SK-N-SH treated with all-trans-retinoic acid at 6 μM for 48 hours (cell line): ENCODE measurements at regions not wholly inside any gene's neighbourhood (a gene's known extent, or its start where the extent isn't known, plus 50 kb on each side); places are given as distances from the start of the nearest gene placed in this dataset.

ENCODE experiments used
- ATAC-seq: fragments of 200-7000 bp; cut with Tn5 transposase; 3 replicates; pipeline ENCODE4 v1.9.1; 2020; ENCODE audit warnings: mild to moderate bottlenecking, moderate library complexity
- ARNTL ChIP-seq: fragments of 450-650 bp; formaldehyde crosslinking; IDR thresholded peaks from 2 replicates; pipeline ENCODE4 v1.5.0; 2020; ENCODE audit warnings: low read depth, mild to moderate bottlenecking, moderate library complexity, borderline replicate concordance
- CREB5 ChIP-seq: fragments of 250-450 bp; sonication (Bioruptor Pico); IDR thresholded peaks from 2 replicates; pipeline ENCODE4 v1.5.1; 2020; ENCODE audit warnings: low read depth, mild to moderate bottlenecking, moderate library complexity
- CSDC2 ChIP-seq: fragments of 250-450 bp; sonication (Bioruptor Pico); IDR thresholded peaks from 2 replicates; pipeline ENCODE4 v1.5.0; 2020; ENCODE audit warnings: mild to moderate bottlenecking, moderate library complexity
- GLIS3 ChIP-seq: fragments of 250-450 bp; sonication (Bioruptor Pico); IDR thresholded peaks from 2 replicates; pipeline ENCODE4 v1.5.0; 2020; ENCODE audit warnings: mild to moderate bottlenecking, moderate library complexity
- ISL1 ChIP-seq: fragments of 250-450 bp; sonication (Bioruptor Pico); IDR thresholded peaks from 2 replicates; pipeline ENCODE4 v2.1.2; 2022; ENCODE audit warnings: mild to moderate bottlenecking, moderate library complexity
- OSR1 ChIP-seq: fragments of 250-450 bp; sonication (Bioruptor Pico); IDR thresholded peaks from 2 replicates; pipeline ENCODE4 v1.8.0; 2022; ENCODE audit warnings: moderate library complexity, mild to moderate bottlenecking, inconsistent platforms
- PATZ1 ChIP-seq: fragments of 250-450 bp; sonication (Bioruptor Pico); IDR thresholded peaks from 2 replicates; pipeline ENCODE4 v1.8.0; 2020; ENCODE audit warnings: mild to moderate bottlenecking, moderate library complexity, borderline replicate concordance
- POU6F1 ChIP-seq: fragments of 250-450 bp; sonication (Bioruptor Pico); IDR thresholded peaks from 2 replicates; pipeline ENCODE4 v1.8.0; 2021; ENCODE audit warnings: low read depth, mild to moderate bottlenecking, moderate library complexity, borderline replicate concordance
- RARB ChIP-seq: fragments of 250-450 bp; sonication (Bioruptor Pico); IDR thresholded peaks from 2 replicates; pipeline ENCODE4 v1.8.0; 2021; ENCODE audit warnings: mild to moderate bottlenecking, moderate library complexity
- SNAI2 ChIP-seq: fragments of 250-450 bp; sonication (Bioruptor Pico); IDR thresholded peaks from 2 replicates; pipeline ENCODE4 v1.5.0; 2020; ENCODE audit warnings: mild to moderate bottlenecking, moderate library complexity
- TCF4 ChIP-seq: fragments of 250-450 bp; sonication (Bioruptor Pico); IDR thresholded peaks from 2 replicates; pipeline ENCODE4 v1.8.0; 2021; ENCODE audit warnings: mild to moderate bottlenecking, moderate library complexity, borderline replicate concordance
- TOX ChIP-seq: fragments of 250-450 bp; sonication (Bioruptor Pico); IDR thresholded peaks from 2 replicates; pipeline ENCODE4 v1.8.0; 2021; ENCODE audit warnings: mild to moderate bottlenecking, moderate library complexity, borderline replicate concordance
- ZC3H10 ChIP-seq: fragments of 250-450 bp; sonication (Bioruptor Pico); IDR thresholded peaks from 2 replicates; pipeline ENCODE4 v1.5.1; 2021; ENCODE audit warnings: mild to moderate bottlenecking, moderate library complexity
- ZFP3 ChIP-seq: fragments of 250-450 bp; sonication (Bioruptor Pico); IDR thresholded peaks from 2 replicates; pipeline ENCODE4 v1.5.0; 2020; ENCODE audit warnings: mild to moderate bottlenecking, moderate library complexity
- ZFP30 ChIP-seq: fragments of 450-650 bp; formaldehyde crosslinking; IDR thresholded peaks from 2 replicates; pipeline ENCODE4 v1.5.0; 2022; ENCODE audit warnings: mild to moderate bottlenecking, moderate library complexity
- ZNF565 ChIP-seq: fragments of 450-650 bp; formaldehyde crosslinking; conservative IDR thresholded peaks from 2 replicates; pipeline ENCODE4 v1.5.0; 2020; ENCODE audit warnings: low read depth, mild to moderate bottlenecking, moderate library complexity
- ZNF70 ChIP-seq: fragments of 450-650 bp; formaldehyde crosslinking; IDR thresholded peaks from 2 replicates; pipeline ENCODE4 v1.5.0; 2020; ENCODE audit warnings: mild to moderate bottlenecking, moderate library complexity
- ZNF8 ChIP-seq: fragments of 450-650 bp; formaldehyde crosslinking; IDR thresholded peaks from 2 replicates; pipeline ENCODE4 v1.5.0; 2020; ENCODE audit warnings: mild to moderate bottlenecking, moderate library complexity
- TF ChIP-seq, protein P1 (sequence below): fragments of 250-450 bp; sonication (Bioruptor Pico); IDR thresholded peaks from 2 replicates; pipeline ENCODE4 v1.5.1; 2021; ENCODE audit warnings: mild to moderate bottlenecking, moderate library complexity
- TF ChIP-seq, protein P2 (sequence below): fragments of 250-450 bp; sonication (Bioruptor Pico); IDR thresholded peaks from 2 replicates; pipeline ENCODE4 v1.5.0; 2020; ENCODE audit warnings: mild to moderate bottlenecking, moderate library complexity

GRCh38 chr4:38567457-38567856 is 96.5 kb upstream of the KLF3 start (continued):
- TF ChIP-seq, protein P1, sequence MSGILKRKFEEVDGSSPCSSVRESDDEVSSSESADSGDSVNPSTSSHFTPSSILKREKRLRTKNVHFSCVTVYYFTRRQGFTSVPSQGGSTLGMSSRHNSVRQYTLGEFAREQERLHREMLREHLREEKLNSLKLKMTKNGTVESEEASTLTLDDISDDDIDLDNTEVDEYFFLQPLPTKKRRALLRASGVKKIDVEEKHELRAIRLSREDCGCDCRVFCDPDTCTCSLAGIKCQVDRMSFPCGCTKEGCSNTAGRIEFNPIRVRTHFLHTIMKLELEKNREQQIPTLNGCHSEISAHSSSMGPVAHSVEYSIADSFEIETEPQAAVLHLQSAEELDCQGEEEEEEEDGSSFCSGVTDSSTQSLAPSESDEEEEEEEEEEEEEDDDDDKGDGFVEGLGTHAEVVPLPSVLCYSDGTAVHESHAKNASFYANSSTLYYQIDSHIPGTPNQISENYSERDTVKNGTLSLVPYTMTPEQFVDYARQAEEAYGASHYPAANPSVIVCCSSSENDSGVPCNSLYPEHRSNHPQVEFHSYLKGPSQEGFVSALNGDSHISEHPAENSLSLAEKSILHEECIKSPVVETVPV (CRISPR knock-in tag) = no peak
- TF ChIP-seq ZNF565 (CRISPR knock-in tag) (no peak), OSR1 (CRISPR knock-in tag) (no peak), CREB5 (CRISPR knock-in tag) (no peak), ZC3H10 (no peak), ZFP3 (CRISPR knock-in tag) (no peak), RARB (CRISPR knock-in tag) (no peak), TOX (CRISPR knock-in tag) (no peak), ZNF70 (CRISPR knock-in tag) (no peak), CSDC2 (CRISPR knock-in tag) (no peak), ISL1 (CRISPR knock-in tag) (no peak), ZFP30 (no peak), TCF4 (CRISPR knock-in tag) (no peak), SNAI2 (no peak), POU6F1 (CRISPR knock-in tag) (no peak)

DNA sequence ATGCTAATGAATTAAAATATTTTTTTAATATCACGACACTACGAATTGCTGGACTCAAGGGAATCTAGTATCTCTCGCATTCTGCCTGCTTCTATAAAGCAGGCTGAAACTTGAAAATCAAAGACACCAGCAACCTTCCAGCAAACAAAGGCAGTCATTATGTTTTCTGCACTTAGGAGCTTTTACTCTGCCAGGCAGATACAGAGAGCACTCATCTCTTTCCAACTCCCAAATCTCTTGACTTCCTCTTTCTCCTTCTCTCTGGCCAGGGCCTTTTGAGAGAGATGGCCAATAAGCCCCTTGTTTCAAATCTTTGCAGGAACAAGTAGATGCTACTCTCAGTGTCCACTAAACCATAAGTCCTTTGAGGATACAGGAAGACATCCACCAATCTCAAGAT is 95.2 kb upstream of the KLF3 start:
- no peak for TF ChIP-seq SNAI2
- TF ChIP-seq GLIS3 = no peak
- ATAC-seq = no peak

DNA sequence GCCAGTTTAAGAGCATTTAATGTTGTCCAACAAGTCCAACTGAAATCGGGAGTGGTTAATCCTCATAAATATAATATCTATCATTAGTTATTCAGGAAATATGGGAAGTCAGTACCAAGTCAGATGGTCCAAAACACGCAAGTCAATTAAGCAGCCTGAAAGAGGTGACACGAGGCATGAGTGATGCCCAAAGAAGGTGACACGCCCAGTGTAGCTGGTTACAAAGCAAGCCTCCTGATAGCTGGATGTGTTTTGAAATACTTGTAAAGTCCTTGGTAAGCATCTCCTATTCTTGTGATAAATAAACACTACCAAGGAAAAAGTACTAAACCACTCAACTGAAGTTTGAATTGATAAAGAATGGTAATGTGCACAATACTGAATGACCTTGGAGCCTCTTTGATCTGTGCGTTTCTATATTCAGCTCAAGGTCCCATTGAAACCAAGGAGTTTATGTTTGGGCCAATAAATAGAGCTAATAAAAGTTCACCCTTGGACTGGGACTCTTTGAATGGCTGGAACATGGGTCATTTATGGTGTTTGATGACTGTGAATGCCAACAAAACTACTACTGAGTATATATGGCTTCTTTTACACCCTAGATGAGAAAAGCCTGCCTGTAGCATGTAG is 93.2 kb upstream of the KLF3 start:
- no peak for TF ChIP-seq ZFP3 (CRISPR knock-in tag)
- TF ChIP-seq ZNF70 (CRISPR knock-in tag) = no peak
- TF ChIP-seq ARNTL (CRISPR knock-in tag) = no peak
- no peak for TF ChIP-seq CSDC2 (CRISPR knock-in tag)
- no peak for TF ChIP-seq TCF4 (CRISPR knock-in tag)
- TF ChIP-seq, protein P2, sequence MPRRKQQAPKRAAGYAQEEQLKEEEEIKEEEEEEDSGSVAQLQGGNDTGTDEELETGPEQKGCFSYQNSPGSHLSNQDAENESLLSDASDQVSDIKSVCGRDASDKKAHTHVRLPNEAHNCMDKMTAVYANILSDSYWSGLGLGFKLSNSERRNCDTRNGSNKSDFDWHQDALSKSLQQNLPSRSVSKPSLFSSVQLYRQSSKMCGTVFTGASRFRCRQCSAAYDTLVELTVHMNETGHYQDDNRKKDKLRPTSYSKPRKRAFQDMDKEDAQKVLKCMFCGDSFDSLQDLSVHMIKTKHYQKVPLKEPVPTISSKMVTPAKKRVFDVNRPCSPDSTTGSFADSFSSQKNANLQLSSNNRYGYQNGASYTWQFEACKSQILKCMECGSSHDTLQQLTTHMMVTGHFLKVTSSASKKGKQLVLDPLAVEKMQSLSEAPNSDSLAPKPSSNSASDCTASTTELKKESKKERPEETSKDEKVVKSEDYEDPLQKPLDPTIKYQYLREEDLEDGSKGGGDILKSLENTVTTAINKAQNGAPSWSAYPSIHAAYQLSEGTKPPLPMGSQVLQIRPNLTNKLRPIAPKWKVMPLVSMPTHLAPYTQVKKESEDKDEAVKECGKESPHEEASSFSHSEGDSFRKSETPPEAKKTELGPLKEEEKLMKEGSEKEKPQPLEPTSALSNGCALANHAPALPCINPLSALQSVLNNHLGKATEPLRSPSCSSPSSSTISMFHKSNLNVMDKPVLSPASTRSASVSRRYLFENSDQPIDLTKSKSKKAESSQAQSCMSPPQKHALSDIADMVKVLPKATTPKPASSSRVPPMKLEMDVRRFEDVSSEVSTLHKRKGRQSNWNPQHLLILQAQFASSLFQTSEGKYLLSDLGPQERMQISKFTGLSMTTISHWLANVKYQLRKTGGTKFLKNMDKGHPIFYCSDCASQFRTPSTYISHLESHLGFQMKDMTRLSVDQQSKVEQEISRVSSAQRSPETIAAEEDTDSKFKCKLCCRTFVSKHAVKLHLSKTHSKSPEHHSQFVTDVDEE (CRISPR knock-in tag) = no peak
- no peak for TF ChIP-seq ISL1 (CRISPR knock-in tag)
- no peak for TF ChIP-seq ZFP30
- no peak for ATAC-seq

DNA sequence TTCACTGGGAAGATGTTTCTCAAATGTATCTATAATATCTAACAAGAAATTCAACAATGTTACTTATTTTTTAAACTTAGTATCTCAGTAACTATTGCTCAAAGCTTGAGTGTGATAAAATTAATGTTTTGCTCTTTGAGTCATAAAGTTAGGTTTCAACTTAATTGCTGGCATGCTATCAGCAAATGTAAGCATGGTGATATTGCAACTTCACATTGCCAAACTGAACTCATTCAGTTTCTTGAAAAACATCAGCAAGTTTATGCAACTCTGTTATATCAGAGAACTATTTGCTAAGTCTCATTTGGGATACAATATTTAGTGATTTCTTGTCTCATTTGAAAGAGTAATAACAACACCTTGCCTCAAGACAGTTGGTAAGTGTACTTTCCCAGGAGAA is 91.2 kb upstream of the KLF3 start:
- ATAC-seq = no peak
- TF ChIP-seq ZNF70 (CRISPR knock-in tag) (no peak), ZFP30 (no peak), PATZ1 (no peak), ZC3H10 (no peak), TCF4 (CRISPR knock-in tag) (no peak), CSDC2 (CRISPR knock-in tag) (no peak), ZNF8 (CRISPR knock-in tag) (no peak), TOX (CRISPR knock-in tag) (no peak), POU6F1 (CRISPR knock-in tag) (no peak), ZFP3 (CRISPR knock-in tag) (no peak), ZNF565 (CRISPR knock-in tag) (no peak), SNAI2 (no peak)
